Mucosa of descending colon (tissue), 3 donors: ENCODE measurements at regions not wholly inside any gene's neighbourhood (a gene's known extent, or its start where the extent isn't known, plus 50 kb on each side); places are given as distances from the start of the nearest gene placed in this dataset.

Experiments
- ATAC-seq: fragments of 200-7000 bp; cut with Tn5 transposase; one replicate; pipeline ENCODE4 v1.9.1; 2020; ENCODE audit warnings: mild to moderate bottlenecking, moderate library complexity
- DNase-seq, 3 donors: peaks; one replicate each; pipeline ENCODE4 v3.0.0-alpha.2; 2020
- H3K36me3 ChIP-seq: fragments of 200-600 bp; one replicate; pipeline ENCODE4 v1.8.0; 2021; ENCODE audit warnings: low read depth, mild to moderate bottlenecking
- H3K4me1 ChIP-seq: fragments of 200-600 bp; one replicate; pipeline ENCODE4 v1.8.0; 2021; ENCODE audit warnings: low read depth, mild to moderate bottlenecking
- H3K4me3 ChIP-seq: fragments of 200-600 bp; one replicate; pipeline ENCODE4 v1.8.0; 2021; ENCODE audit warnings: mild to moderate bottlenecking
- H3K9me3 ChIP-seq: fragments of 200-600 bp; one replicate; pipeline ENCODE4 v1.8.0; 2021; ENCODE audit warnings: mild to moderate bottlenecking
- CTCF ChIP-seq: fragments of 200-600 bp; IDR thresholded peaks from one replicate; pipeline ENCODE4 v1.8.0; 2022; ENCODE audit warnings: antibody characterized with exemption, mild to moderate bottlenecking
- intact Hi-C, 2 donors: fragments of 100-400 bp; cut with DNase I in 1 of 2; cut with micrococcal nuclease in 1 of 2; formaldehyde crosslinking; loops; one replicate each; pipeline versions ENCODE4 v1.11.0 to v1.11.1; 2022; cut with DNase I, micrococcal nuclease
- donor health status: DM: no; HTN: no; CAD: no; lungs with moderate emphysema.
- donor health status: DM: no; HTN: no; CAD: no.
- donor health status: DM: no; HTN: yes; CAD: no.

GRCh38 chr10:21234761-21235160, 290.7 kb downstream of the SKIDA1 start:
- intact Hi-C loops: no loop called here
- H3K9me3 ChIP-seq: no peaks in the 10 kb centered on the region
- ATAC-seq (no peak), DNase-seq (no peak)
- H3K36me3 ChIP-seq: no peaks in the 10 kb centered on the region
- no peak overlapping the region for H3K4me3 ChIP-seq
- H3K4me1 ChIP-seq: no peaks in the 10 kb centered on the region
- no peak for TF ChIP-seq CTCF

- intact Hi-C loops: no loop called here
- no peak for TF ChIP-seq CTCF
- ATAC-seq: no peak
These were observed 295.3 kb downstream of the SKIDA1 start for GRCh38 chr10:21230219-21230618.

GRCh38 chr10:21217748-21218367, 307.6 kb downstream of the SKIDA1 start:
- Histone ChIP-seq H3K4me1 (no peaks in the 10 kb centered on the region), H3K36me3 (no peaks in the 10 kb centered on the region), H3K9me3 (no peaks in the 10 kb centered on the region), H3K4me3 (no peak overlapping the region)
- TF ChIP-seq CTCF: no peak
- DNase-seq (no peak), ATAC-seq (no peak)
- intact Hi-C loops: no loop called here

More at GRCh38 chr10:21230219-21230618, 295.3 kb downstream of the SKIDA1 start:
- H3K9me3 ChIP-seq: no peaks in the 10 kb centered on the region
- no peak for DNase-seq
- H3K36me3 ChIP-seq: no peaks in the 10 kb centered on the region
- H3K4me3 ChIP-seq: no peak overlapping the region
- no peaks in the 10 kb centered on the region for H3K4me1 ChIP-seq

GRCh38 chr10:21217107-21217506, 308.4 kb downstream of the SKIDA1 start:
- no peaks in the 10 kb centered on the region for H3K36me3 ChIP-seq
- H3K9me3 ChIP-seq: no peaks in the 10 kb centered on the region
- ATAC-seq (no peak), DNase-seq (no peak)
- intact Hi-C loops: no loop called here
- TF ChIP-seq CTCF: no peak
- H3K4me1 ChIP-seq: no peaks in the 10 kb centered on the region
- no peak overlapping the region for H3K4me3 ChIP-seq

- no peaks in the 10 kb centered on the region for H3K4me1 ChIP-seq
- H3K9me3 ChIP-seq: no peaks in the 10 kb centered on the region
- no peak for ATAC-seq
- intact Hi-C loops: no loop called here
- no peak for DNase-seq
- H3K36me3 ChIP-seq: no peaks in the 10 kb centered on the region
- no peak for TF ChIP-seq CTCF
- no peak overlapping the region for H3K4me3 ChIP-seq
These were observed 311.2 kb downstream of the SKIDA1 start for GRCh38 chr10:21214329-21214728.

- no peaks in the 10 kb centered on the region for H3K36me3 ChIP-seq
- intact Hi-C loops: no loop called here
- no peak overlapping the region for H3K4me3 ChIP-seq
- no peak for ATAC-seq
- DNase-seq: no peak
- no peak for TF ChIP-seq CTCF
- H3K9me3 ChIP-seq: no peaks in the 10 kb centered on the region
- H3K4me1 ChIP-seq: no peaks in the 10 kb centered on the region
These were observed 312.1 kb downstream of the SKIDA1 start for GRCh38 chr10:21213381-21213780.
